Right atrium auricular region (tissue), 2 donors: ENCODE measurements at regions not wholly inside any gene's neighbourhood (a gene's known extent, or its start where the extent isn't known, plus 50 kb on each side); places are given as distances from the start of the nearest gene placed in this dataset.

Experiments
- DNase-seq: peaks from one replicate; pipeline ENCODE4 v3.0.0-alpha.2; 2019; ENCODE audit warnings: low spot score
- H3K27ac ChIP-seq, 2 donors: fragments of 200-600 bp; sonication (generic); 1 replicate in 1 of 2; 2 replicates in 1 of 2; pipeline ENCODE4 v1.5.1; 2016 to 2019
- H3K27me3 ChIP-seq, 2 donors: fragments of 200-600 bp; sonication (generic); one replicate each; pipeline versions ENCODE4 v1.5.1 to v1.6.0; 2017 to 2019
- H3K36me3 ChIP-seq: fragments of 200-600 bp; sonication (generic); one replicate; pipeline ENCODE4 v1.5.1; 2016
- H3K4me1 ChIP-seq, 2 donors: fragments of 200-600 bp; sonication (generic); one replicate each; pipeline versions ENCODE4 v1.5.1 to v1.6.0; 2017 to 2019
- H3K4me3 ChIP-seq, 2 donors: fragments of 200-600 bp; sonication (generic); 1 replicate in 1 of 2; 2 replicates in 1 of 2; pipeline ENCODE4 v1.5.1; 2017 to 2019; ENCODE audit warnings: mild to moderate bottlenecking in 1 of 2, moderate library complexity in 1 of 2
- H3K9me3 ChIP-seq, 2 donors: fragments of 200-600 bp; sonication (generic); one replicate each; pipeline ENCODE4 v1.5.1; 2019
- CTCF ChIP-seq, 2 donors: fragments of 200-600 bp; sonication (generic); IDR thresholded peaks; one replicate each; pipeline ENCODE4 v1.5.1; 2019; ENCODE audit warnings: antibody characterized with exemption in 2 of 2

GRCh38 chr10:109475711-109476421 lies 447.4 kb downstream of the XPNPEP1 start:
- no peak for DNase-seq
- no peak for TF ChIP-seq CTCF (IDR thresholded peaks at IDR 0.05)
- Histone ChIP-seq H3K9me3 (no peaks in the 10 kb centered on the region), H3K27ac (no peak overlapping the region), H3K4me1 (peaks cover 0 to 5% of the 10 kb centered on the region in 2 donors), H3K36me3 (no peaks in the 10 kb centered on the region), H3K27me3 (no peaks in the 10 kb centered on the region), H3K4me3 (no peak overlapping the region)

GRCh38 chr10:109474812-109475211 lies 448.5 kb downstream of the XPNPEP1 start:
- Histone ChIP-seq H3K9me3 (no peaks in the 10 kb centered on the region), H3K27me3 (no peaks in the 10 kb centered on the region), H3K4me3 (no peak overlapping the region), H3K27ac (no peak overlapping the region), H3K36me3 (no peaks in the 10 kb centered on the region), H3K4me1 (peaks cover 0 to 5% of the 10 kb centered on the region in 2 donors)
- TF ChIP-seq CTCF (IDR thresholded peaks at IDR 0.05): no peak
- no peak for DNase-seq

GRCh38 chr10:109474261-109474660 lies 449.1 kb downstream of the XPNPEP1 start:
- Histone ChIP-seq H3K9me3 (no peaks in the 10 kb centered on the region), H3K36me3 (no peaks in the 10 kb centered on the region), H3K4me1 (peaks cover 0 to 5% of the 10 kb centered on the region in 2 donors), H3K4me3 (no peak overlapping the region), H3K27me3 (no peaks in the 10 kb centered on the region), H3K27ac (no peak overlapping the region)
- no peak for TF ChIP-seq CTCF (IDR thresholded peaks at IDR 0.05)
- no peak for DNase-seq

GRCh38 chr10:109467551-109467950 lies 455.8 kb downstream of the XPNPEP1 start:
- TF ChIP-seq CTCF (IDR thresholded peaks at IDR 0.05): no peak
- no peak for DNase-seq
- no peak overlapping the region for H3K4me3 ChIP-seq
- no peaks in the 10 kb centered on the region for H3K36me3 ChIP-seq
- H3K4me1 ChIP-seq: no peaks in the 10 kb centered on the region
- H3K27ac ChIP-seq: no peak overlapping the region
- H3K9me3 ChIP-seq: peaks cover 0 to 8% of the 10 kb centered on the region in 2 donors
- no peaks in the 10 kb centered on the region for H3K27me3 ChIP-seq

- H3K27ac ChIP-seq: no peak overlapping the region
- no peaks in the 10 kb centered on the region for H3K36me3 ChIP-seq
- peaks cover 0 to 8% of the 10 kb centered on the region in 2 donors for H3K9me3 ChIP-seq
- H3K4me1 ChIP-seq: no peaks in the 10 kb centered on the region
- H3K27me3 ChIP-seq: no peaks in the 10 kb centered on the region
- no peak overlapping the region for H3K4me3 ChIP-seq
- TF ChIP-seq CTCF (IDR thresholded peaks at IDR 0.05): no peak
- DNase-seq: no peak
Measured at GRCh38 chr10:109464949-109465348, 458.4 kb downstream of the XPNPEP1 start.

GRCh38 chr10:109457302-109457638 lies 466.0 kb downstream of the XPNPEP1 start:
- no peaks in the 10 kb centered on the region for H3K27me3 ChIP-seq
- no peaks in the 10 kb centered on the region for H3K4me1 ChIP-seq
- H3K36me3 ChIP-seq: no peaks in the 10 kb centered on the region
- H3K9me3 ChIP-seq: peaks cover 0 to 13% of the 10 kb centered on the region in 2 donors
- DNase-seq: no peak
- TF ChIP-seq CTCF (IDR thresholded peaks at IDR 0.05): no peak
- H3K4me3 ChIP-seq: no peak overlapping the region
- no peak overlapping the region for H3K27ac ChIP-seq
